DND-41 (cell line): ENCODE measurements at regions not wholly inside any gene's neighbourhood (a gene's known extent, or its start where the extent isn't known, plus 50 kb on each side); places are given as distances from the start of the nearest gene placed in this dataset.

Experiments used
- EZH2 ChIP-seq: IDR thresholded peaks from 3 replicates; pipeline ENCODE4 v1.6.1; 2012; ENCODE audit warnings: borderline replicate concordance, low read depth, mild to moderate bottlenecking, moderate library complexity, low read length, inconsistent platforms; ENCODE audit not compliant: severe bottlenecking
- TF ChIP-seq, protein P1 (sequence below): IDR thresholded peaks from 2 replicates; pipeline ENCODE4 v1.5.1; 2012; ENCODE audit warnings: borderline replicate concordance, low read length, moderate library complexity, mild to moderate bottlenecking; ENCODE audit not compliant: poor library complexity, severe bottlenecking; ENCODE audit errors: extremely low read depth

GRCh38 chr10:29185050-29185449, 103.8 kb upstream of the LYZL1 start:
- TF ChIP-seq, protein P1, sequence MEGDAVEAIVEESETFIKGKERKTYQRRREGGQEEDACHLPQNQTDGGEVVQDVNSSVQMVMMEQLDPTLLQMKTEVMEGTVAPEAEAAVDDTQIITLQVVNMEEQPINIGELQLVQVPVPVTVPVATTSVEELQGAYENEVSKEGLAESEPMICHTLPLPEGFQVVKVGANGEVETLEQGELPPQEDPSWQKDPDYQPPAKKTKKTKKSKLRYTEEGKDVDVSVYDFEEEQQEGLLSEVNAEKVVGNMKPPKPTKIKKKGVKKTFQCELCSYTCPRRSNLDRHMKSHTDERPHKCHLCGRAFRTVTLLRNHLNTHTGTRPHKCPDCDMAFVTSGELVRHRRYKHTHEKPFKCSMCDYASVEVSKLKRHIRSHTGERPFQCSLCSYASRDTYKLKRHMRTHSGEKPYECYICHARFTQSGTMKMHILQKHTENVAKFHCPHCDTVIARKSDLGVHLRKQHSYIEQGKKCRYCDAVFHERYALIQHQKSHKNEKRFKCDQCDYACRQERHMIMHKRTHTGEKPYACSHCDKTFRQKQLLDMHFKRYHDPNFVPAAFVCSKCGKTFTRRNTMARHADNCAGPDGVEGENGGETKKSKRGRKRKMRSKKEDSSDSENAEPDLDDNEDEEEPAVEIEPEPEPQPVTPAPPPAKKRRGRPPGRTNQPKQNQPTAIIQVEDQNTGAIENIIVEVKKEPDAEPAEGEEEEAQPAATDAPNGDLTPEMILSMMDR: no peak
- TF ChIP-seq EZH2: no peak
